DOHH2 (cell line): ENCODE measurements at regions not wholly inside any gene's neighbourhood (a gene's known extent, or its start where the extent isn't known, plus 50 kb on each side); places are given as distances from the start of the nearest gene placed in this dataset.

Source experiments
- H3F3A ChIP-seq: fragments of 200-600 bp; sonication (generic), shearing (Covaris generic); 2 replicates; pipeline ENCODE4 v1.6.0; 2016; ENCODE audit warnings: antibody characterized with exemption, mild to moderate bottlenecking; ENCODE audit not compliant: control insufficient read depth, insufficient read depth
- H3K27ac ChIP-seq: fragments of 200-600 bp; sonication (generic); 2 replicates; pipeline ENCODE4 v1.5.1; 2014; ENCODE audit warnings: low read depth, mild to moderate bottlenecking, low read length, moderate library complexity
- H3K27me3 ChIP-seq: fragments of 200-600 bp; sonication (generic); 2 replicates; pipeline ENCODE4 v1.6.1; 2014; ENCODE audit warnings: mild to moderate bottlenecking, low read length, mixed read lengths; ENCODE audit not compliant: control insufficient read depth
- H3K36me3 ChIP-seq: fragments of 200-600 bp; sonication (generic); 2 replicates; pipeline ENCODE4 v1.6.1; 2014; ENCODE audit warnings: mild to moderate bottlenecking, low read length, moderate library complexity, mixed read lengths; ENCODE audit not compliant: control insufficient read depth
- H3K4me1 ChIP-seq: fragments of 200-600 bp; sonication (generic); 2 replicates; pipeline ENCODE4 v1.6.1; 2014; ENCODE audit warnings: mild to moderate bottlenecking, low read length, mixed read lengths; ENCODE audit not compliant: control insufficient read depth
- H3K4me2 ChIP-seq: fragments of 200-600 bp; sonication (generic); 2 replicates; pipeline ENCODE4 v1.6.0; 2014; ENCODE audit warnings: mild to moderate bottlenecking, low read length, moderate library complexity
- H3K4me3 ChIP-seq: fragments of 200-600 bp; sonication (generic); 2 replicates; pipeline ENCODE4 v1.5.1; 2014; ENCODE audit warnings: mild to moderate bottlenecking, low read length, mixed read lengths
- H3K79me2 ChIP-seq: fragments of 200-600 bp; sonication (generic); 2 replicates; pipeline ENCODE4 v1.6.1; 2014; ENCODE audit warnings: mild to moderate bottlenecking, low read length, mixed read lengths; ENCODE audit not compliant: control insufficient read depth
- H3K9me2 ChIP-seq: fragments of 200-600 bp; sonication (generic); replicated peaks from 2 replicates; pipeline ENCODE4 v1.6.1; 2014; ENCODE audit warnings: mild to moderate bottlenecking, low read length, mixed read lengths; ENCODE audit not compliant: control insufficient read depth
- H3K9me3 ChIP-seq: fragments of 200-600 bp; sonication (generic); 2 replicates; pipeline ENCODE4 v1.6.1; 2014; ENCODE audit warnings: antibody characterized with exemption, low read length, mixed read lengths; ENCODE audit not compliant: control insufficient read depth, insufficient read depth
- H4K20me1 ChIP-seq: fragments of 200-600 bp; sonication (generic); 2 replicates; pipeline ENCODE4 v1.6.0; 2014; ENCODE audit warnings: low read depth, mild to moderate bottlenecking, antibody characterized with exemption, low read length, moderate library complexity; ENCODE audit not compliant: control insufficient read depth, insufficient read depth
- EZH2phosphoT487 ChIP-seq: fragments of 200-600 bp; sonication (generic); IDR thresholded peaks from 2 replicates; pipeline ENCODE4 v1.6.1; 2017; ENCODE audit warnings: borderline replicate concordance, mild to moderate bottlenecking, antibody characterized with exemption, low read length, moderate library complexity, mixed read lengths
- TF ChIP-seq, protein P1 (sequence below): fragments of 200-600 bp; sonication (generic); IDR thresholded peaks from one replicate; pipeline ENCODE4 v1.5.1; 2014; ENCODE audit warnings: antibody characterized with exemption, mild to moderate bottlenecking, low read depth, low read length; ENCODE audit not compliant: poor library complexity, severe bottlenecking

DNA sequence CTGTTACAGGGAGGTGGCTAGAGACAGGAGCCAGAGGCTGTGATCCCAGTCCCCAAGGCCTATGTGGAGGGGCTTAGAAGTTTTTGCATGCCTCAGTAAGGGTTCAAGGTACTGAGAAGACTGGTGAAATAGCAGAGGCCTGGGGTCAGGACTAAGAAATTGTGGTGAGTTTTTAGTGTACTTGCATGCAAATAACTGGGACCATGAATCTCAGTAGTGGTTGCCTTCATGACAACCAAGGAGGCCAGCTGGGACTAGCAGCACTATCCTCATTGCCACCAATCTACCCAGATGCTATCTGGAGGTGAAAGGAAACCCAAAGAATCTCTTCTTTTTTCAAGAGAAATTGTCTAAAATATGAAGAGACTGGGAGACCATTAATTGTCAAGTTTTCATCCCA is 395.1 kb downstream of the CETN3 start:
- Histone ChIP-seq H3K9me2 (no peaks in the 10 kb centered on the region), H3K27ac (no peak overlapping the region), H3K4me2 (no peak overlapping the region), H4K20me1 (no peaks in the 10 kb centered on the region), H3K79me2 (no peaks in the 10 kb centered on the region), H3K4me3 (no peak overlapping the region), H3F3A (no peaks in the 10 kb centered on the region), H3K9me3 (no peaks in the 10 kb centered on the region), H3K36me3 (no peaks in the 10 kb centered on the region), H3K4me1 (no peaks in the 10 kb centered on the region), H3K27me3 (no peaks in the 10 kb centered on the region)
- TF ChIP-seq, protein P1, sequence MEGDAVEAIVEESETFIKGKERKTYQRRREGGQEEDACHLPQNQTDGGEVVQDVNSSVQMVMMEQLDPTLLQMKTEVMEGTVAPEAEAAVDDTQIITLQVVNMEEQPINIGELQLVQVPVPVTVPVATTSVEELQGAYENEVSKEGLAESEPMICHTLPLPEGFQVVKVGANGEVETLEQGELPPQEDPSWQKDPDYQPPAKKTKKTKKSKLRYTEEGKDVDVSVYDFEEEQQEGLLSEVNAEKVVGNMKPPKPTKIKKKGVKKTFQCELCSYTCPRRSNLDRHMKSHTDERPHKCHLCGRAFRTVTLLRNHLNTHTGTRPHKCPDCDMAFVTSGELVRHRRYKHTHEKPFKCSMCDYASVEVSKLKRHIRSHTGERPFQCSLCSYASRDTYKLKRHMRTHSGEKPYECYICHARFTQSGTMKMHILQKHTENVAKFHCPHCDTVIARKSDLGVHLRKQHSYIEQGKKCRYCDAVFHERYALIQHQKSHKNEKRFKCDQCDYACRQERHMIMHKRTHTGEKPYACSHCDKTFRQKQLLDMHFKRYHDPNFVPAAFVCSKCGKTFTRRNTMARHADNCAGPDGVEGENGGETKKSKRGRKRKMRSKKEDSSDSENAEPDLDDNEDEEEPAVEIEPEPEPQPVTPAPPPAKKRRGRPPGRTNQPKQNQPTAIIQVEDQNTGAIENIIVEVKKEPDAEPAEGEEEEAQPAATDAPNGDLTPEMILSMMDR: no peak
- TF ChIP-seq EZH2phosphoT487: no peak

DNA sequence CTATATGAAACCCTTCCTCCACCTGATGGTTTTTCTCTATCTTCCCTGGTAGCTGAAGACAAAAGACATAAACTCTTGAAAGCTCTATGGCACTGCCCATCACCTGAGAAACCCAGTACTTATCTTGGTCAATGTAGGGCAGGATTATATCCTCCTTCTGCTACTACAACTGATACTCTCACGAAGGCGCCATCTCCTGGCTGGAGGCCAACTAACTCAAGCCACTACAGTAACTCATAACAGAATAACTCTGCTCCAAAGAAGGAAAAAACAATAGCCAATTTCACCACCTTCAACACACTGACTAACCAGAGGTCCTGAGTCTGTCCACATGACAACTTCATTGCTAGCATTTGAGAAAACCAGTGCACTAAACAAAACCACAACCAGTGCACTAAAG is 409.2 kb downstream of the CETN3 start:
- H3K4me1 ChIP-seq: no peaks in the 10 kb centered on the region
- H3K4me2 ChIP-seq: no peak overlapping the region
- TF ChIP-seq, protein P1: no peak
- no peak for TF ChIP-seq EZH2phosphoT487
- H3K36me3 ChIP-seq: no peaks in the 10 kb centered on the region
- H3F3A ChIP-seq: no peaks in the 10 kb centered on the region
- H3K9me3 ChIP-seq: no peaks in the 10 kb centered on the region
- no peak overlapping the region for H3K4me3 ChIP-seq
- no peaks in the 10 kb centered on the region for H4K20me1 ChIP-seq
- H3K79me2 ChIP-seq: no peaks in the 10 kb centered on the region
- no peaks in the 10 kb centered on the region for H3K9me2 ChIP-seq
- H3K27me3 ChIP-seq: no peaks in the 10 kb centered on the region
- H3K27ac ChIP-seq: no peak overlapping the region

DNA sequence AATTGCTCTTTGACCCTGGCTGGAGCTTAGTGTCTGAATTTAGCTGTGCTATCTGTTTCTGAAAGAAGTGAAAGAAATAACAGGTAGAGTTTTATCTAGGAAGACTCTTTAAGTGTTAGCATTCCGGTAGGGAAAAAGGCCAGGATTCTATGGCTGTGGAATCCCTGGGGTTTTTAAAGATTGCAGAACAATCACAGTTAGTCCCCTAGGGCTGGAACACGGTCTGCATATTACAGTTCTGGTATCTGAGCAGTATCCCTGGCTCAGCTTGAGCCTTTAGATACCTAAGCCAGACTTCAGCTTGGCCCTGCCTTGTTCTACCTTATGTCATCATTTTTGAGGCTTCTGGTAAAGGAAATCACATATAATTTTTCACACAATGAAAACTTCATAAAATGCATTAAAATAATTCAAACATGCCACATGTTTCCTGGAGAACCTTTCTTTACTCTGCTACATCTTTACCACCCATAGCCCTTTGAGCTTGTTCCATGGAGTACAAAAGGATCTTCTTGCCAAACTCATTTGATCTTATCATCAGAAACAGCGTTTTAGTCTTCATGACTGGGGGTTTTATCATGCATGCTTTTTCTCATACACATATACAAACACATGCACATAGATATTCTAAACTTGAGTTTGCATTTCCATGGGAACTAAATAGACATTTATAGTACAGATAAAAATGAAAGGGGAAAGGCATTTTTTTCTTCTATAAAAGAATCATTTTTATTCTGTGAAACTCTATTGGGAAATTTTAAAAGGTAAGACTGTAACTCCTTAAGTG is 410.8 kb downstream of the CETN3 start:
- Histone ChIP-seq H3K27me3 (no peaks in the 10 kb centered on the region), H3K27ac (no peak overlapping the region), H3K4me2 (no peak overlapping the region), H3K79me2 (no peaks in the 10 kb centered on the region), H3F3A (no peaks in the 10 kb centered on the region), H3K9me2 (no peaks in the 10 kb centered on the region), H3K36me3 (no peaks in the 10 kb centered on the region), H4K20me1 (no peaks in the 10 kb centered on the region), H3K4me3 (no peak overlapping the region), H3K9me3 (no peaks in the 10 kb centered on the region), H3K4me1 (no peaks in the 10 kb centered on the region)
- TF ChIP-seq, protein P1: no peak
- no peak for TF ChIP-seq EZH2phosphoT487
